ENCODE measurements at regions not wholly inside any gene's neighbourhood (a gene's known extent, or its start where the extent isn't known, plus 50 kb on each side); places are given as distances from the start of the nearest gene placed in this dataset.

- TF ChIP-seq CTCF (IDR thresholded peaks at IDR 0.05) (no peak), POLR2A (IDR thresholded peaks at IDR 0.05; ENCODE audit: low read depth) (no peak), EP300 (IDR thresholded peaks at IDR 0.05) (no peak), POLR2AphosphoS5 (IDR thresholded peaks at IDR 0.05) (no peak)
These were observed 241.7 kb upstream of the ID2 start for GRCh38 chr2:8440029-8440778.

Data from esophagus muscularis mucosa (tissue), 4 donors.